ENCODE measurements at regions not wholly inside any gene's neighbourhood (a gene's known extent, or its start where the extent isn't known, plus 50 kb on each side); places are given as distances from the start of the nearest gene placed in this dataset.

GRCh38 chr20:19807946-19808330, 49.9 kb downstream of the RIN2 start:
- DNase-seq (no peak), ATAC-seq (replicated peaks in 1 of 2) (no peak)
- Mint-ChIP-seq H3K27ac (no peak overlapping the region), H3K36me3 (ENCODE audit: insufficient read depth in 2 of 2) (no peaks in the 10 kb centered on the region), H3K9me3 (no peaks in the 10 kb centered on the region), H3K27me3 (ENCODE audit: low read depth) (peaks cover 13% of the 10 kb centered on the region), H3K4me1 (ENCODE audit: low read depth) (no peaks in the 10 kb centered on the region), H3K4me3 (no peak overlapping the region)

- Mint-ChIP-seq H3K4me1 (ENCODE audit: low read depth) (no peaks in the 10 kb centered on the region), H3K9me3 (no peaks in the 10 kb centered on the region), H3K27ac (no peak overlapping the region), H3K36me3 (ENCODE audit: insufficient read depth in 2 of 2) (no peaks in the 10 kb centered on the region), H3K27me3 (ENCODE audit: low read depth) (peaks cover 12% of the 10 kb centered on the region), H3K4me3 (no peak overlapping the region)
- DNase-seq: no peak
- no peak for ATAC-seq (replicated peaks in 1 of 2)
These were observed 50.4 kb downstream of the RIN2 start for GRCh38 chr20:19808498-19808897.

- DNase-seq: no peak
These were observed 51.4 kb downstream of the RIN2 start for GRCh38 chr20:19809505-19809904.

GRCh38 chr20:19811231-19811630, 53.2 kb downstream of the RIN2 start:
- peaks cover 6% of the 10 kb centered on the region for H3K4me1 Mint-ChIP-seq (ENCODE audit: low read depth)

More at GRCh38 chr20:19809505-19809904, 51.4 kb downstream of the RIN2 start:
- H3K9me3 Mint-ChIP-seq: no peaks in the 10 kb centered on the region
- H3K27ac Mint-ChIP-seq: no peak overlapping the region
- no peaks in the 10 kb centered on the region for H3K36me3 Mint-ChIP-seq (ENCODE audit: insufficient read depth in 2 of 2)
- H3K4me1 Mint-ChIP-seq (ENCODE audit: low read depth): no peaks in the 10 kb centered on the region
- ATAC-seq (replicated peaks in 1 of 2): no peak
- H3K27me3 Mint-ChIP-seq (ENCODE audit: low read depth): peaks cover 19% of the 10 kb centered on the region
- H3K4me3 Mint-ChIP-seq: no peak overlapping the region

GRCh38 chr20:19812056-19812455, 54.0 kb downstream of the RIN2 start:
- Mint-ChIP-seq H3K4me1 (ENCODE audit: low read depth) (peaks cover 6% of the 10 kb centered on the region), H3K36me3 (ENCODE audit: insufficient read depth in 2 of 2) (no peaks in the 10 kb centered on the region), H3K4me3 (no peak overlapping the region), H3K9me3 (no peaks in the 10 kb centered on the region), H3K27me3 (ENCODE audit: low read depth) (peaks cover 19% of the 10 kb centered on the region), H3K27ac (no peak overlapping the region)
- DNase-seq (no peak), ATAC-seq (replicated peaks in 1 of 2) (no peak)

More at GRCh38 chr20:19811231-19811630, 53.2 kb downstream of the RIN2 start:
- DNase-seq (no peak), ATAC-seq (replicated peaks in 1 of 2) (no peak)
- no peak overlapping the region for H3K27ac Mint-ChIP-seq
- H3K9me3 Mint-ChIP-seq: no peaks in the 10 kb centered on the region
- H3K36me3 Mint-ChIP-seq (ENCODE audit: insufficient read depth in 2 of 2): no peaks in the 10 kb centered on the region
- H3K27me3 Mint-ChIP-seq (ENCODE audit: low read depth): peaks cover 19% of the 10 kb centered on the region
- H3K4me3 Mint-ChIP-seq: no peak overlapping the region

GRCh38 chr20:19812696-19813095, 54.6 kb downstream of the RIN2 start:
- H3K36me3 Mint-ChIP-seq (ENCODE audit: insufficient read depth in 2 of 2): no peaks in the 10 kb centered on the region
- H3K27me3 Mint-ChIP-seq (ENCODE audit: low read depth): peaks cover 19% of the 10 kb centered on the region
- DNase-seq (no peak), ATAC-seq (replicated peaks in 1 of 2) (no peak)
- H3K27ac Mint-ChIP-seq: no peak overlapping the region
- no peaks in the 10 kb centered on the region for H3K9me3 Mint-ChIP-seq
- H3K4me1 Mint-ChIP-seq (ENCODE audit: low read depth): peaks cover 6% of the 10 kb centered on the region
- no peak overlapping the region for H3K4me3 Mint-ChIP-seq

GRCh38 chr20:19813846-19814640, 56.0 kb downstream of the RIN2 start:
- no peak for ATAC-seq (replicated peaks in 1 of 2)
- no peak overlapping the region for H3K4me3 Mint-ChIP-seq
- no peaks in the 10 kb centered on the region for H3K36me3 Mint-ChIP-seq (ENCODE audit: insufficient read depth in 2 of 2)
- DNase-seq: no peak
- peaks cover 19% of the 10 kb centered on the region for H3K27me3 Mint-ChIP-seq (ENCODE audit: low read depth)
- peaks cover 0 to 2% of the 10 kb centered on the region in 2 donors for H3K9me3 Mint-ChIP-seq
- H3K27ac Mint-ChIP-seq: no peak overlapping the region
- H3K4me1 Mint-ChIP-seq (ENCODE audit: low read depth): peaks cover 6% of the 10 kb centered on the region

- Mint-ChIP-seq H3K36me3 (ENCODE audit: insufficient read depth in 2 of 2) (no peaks in the 10 kb centered on the region), H3K27ac (no peak overlapping the region), H3K27me3 (ENCODE audit: low read depth) (peaks cover 19% of the 10 kb centered on the region), H3K4me1 (ENCODE audit: low read depth) (peaks cover 6% of the 10 kb centered on the region), H3K9me3 (peaks cover 0 to 2% of the 10 kb centered on the region in 2 donors), H3K4me3 (peak overlapping the region in 1 of 2 donors; percentile 18)
- ATAC-seq (replicated peaks in 1 of 2) (peak; percentile 55 to 70), DNase-seq (no peak)
These were observed 57.5 kb downstream of the RIN2 start for GRCh38 chr20:19815553-19815991.

GRCh38 chr20:19816386-19816785, 58.3 kb downstream of the RIN2 start:
- peaks cover 6% of the 10 kb centered on the region for H3K4me1 Mint-ChIP-seq (ENCODE audit: low read depth)
- H3K4me3 Mint-ChIP-seq: no peak overlapping the region

GRCh38 chr20:19817017-19817416, 59.0 kb downstream of the RIN2 start:
- H3K9me3 Mint-ChIP-seq: peaks cover 0 to 2% of the 10 kb centered on the region in 2 donors
- no peak overlapping the region for H3K4me3 Mint-ChIP-seq
- no peak overlapping the region for H3K27ac Mint-ChIP-seq
- no peak for DNase-seq
- H3K36me3 Mint-ChIP-seq (ENCODE audit: insufficient read depth in 2 of 2): no peaks in the 10 kb centered on the region
- H3K27me3 Mint-ChIP-seq (ENCODE audit: low read depth): peaks cover 19% of the 10 kb centered on the region
- ATAC-seq (replicated peaks in 1 of 2): no peak
- peaks cover 6% of the 10 kb centered on the region for H3K4me1 Mint-ChIP-seq (ENCODE audit: low read depth)

More at GRCh38 chr20:19816386-19816785, 58.3 kb downstream of the RIN2 start:
- Mint-ChIP-seq H3K36me3 (ENCODE audit: insufficient read depth in 2 of 2) (no peaks in the 10 kb centered on the region), H3K27me3 (ENCODE audit: low read depth) (peaks cover 19% of the 10 kb centered on the region), H3K9me3 (peaks cover 0 to 2% of the 10 kb centered on the region in 2 donors), H3K27ac (no peak overlapping the region)
- DNase-seq: no peak
- no peak for ATAC-seq (replicated peaks in 1 of 2)

GRCh38 chr20:19819149-19819548, 61.1 kb downstream of the RIN2 start:
- ATAC-seq (replicated peaks in 1 of 2) (no peak), DNase-seq (no peak)
- no peak overlapping the region for H3K4me3 Mint-ChIP-seq
- H3K9me3 Mint-ChIP-seq: peaks cover 0 to 2% of the 10 kb centered on the region in 2 donors
- H3K27ac Mint-ChIP-seq: no peak overlapping the region
- H3K27me3 Mint-ChIP-seq (ENCODE audit: low read depth): peaks cover 1% of the 10 kb centered on the region
- peaks cover 6% of the 10 kb centered on the region for H3K4me1 Mint-ChIP-seq (ENCODE audit: low read depth)
- no peaks in the 10 kb centered on the region for H3K36me3 Mint-ChIP-seq (ENCODE audit: insufficient read depth in 2 of 2)

GRCh38 chr20:19820555-19821211, 62.6 kb downstream of the RIN2 start:
- Mint-ChIP-seq H3K27ac (no peak overlapping the region), H3K4me1 (ENCODE audit: low read depth) (peaks cover 2% of the 10 kb centered on the region), H3K36me3 (ENCODE audit: insufficient read depth in 2 of 2) (no peaks in the 10 kb centered on the region), H3K9me3 (peaks cover 0 to 2% of the 10 kb centered on the region in 2 donors), H3K4me3 (no peak overlapping the region), H3K27me3 (ENCODE audit: low read depth) (no peaks in the 10 kb centered on the region)
- ATAC-seq (replicated peaks in 1 of 2): no peak
- no peak for DNase-seq

GRCh38 chr20:19821606-19822005, 63.5 kb downstream of the RIN2 start:
- no peak for DNase-seq
- Mint-ChIP-seq H3K27me3 (ENCODE audit: low read depth) (no peaks in the 10 kb centered on the region), H3K4me1 (ENCODE audit: low read depth) (no peaks in the 10 kb centered on the region), H3K27ac (no peak overlapping the region), H3K9me3 (peaks cover 0 to 2% of the 10 kb centered on the region in 2 donors), H3K36me3 (ENCODE audit: insufficient read depth in 2 of 2) (no peaks in the 10 kb centered on the region), H3K4me3 (no peak overlapping the region)
- ATAC-seq (replicated peaks in 1 of 2): no peak
